Body of pancreas (tissue), 4 donors: ENCODE measurements at regions not wholly inside any gene's neighbourhood (a gene's known extent, or its start where the extent isn't known, plus 50 kb on each side); places are given as distances from the start of the nearest gene placed in this dataset.
"Not testable (repeated sequence)": the region's sequence is repeated elsewhere in the genome, so short reads cannot be mapped to it uniquely, and the experiment has no call there.

ENCODE experiments used
- CTCF ChIP-seq, 7 experiments: fragments of 450-650 bp in 4 of 7; fragments of 200-600 bp in 3 of 7; sonication (generic) in 3 of 7; IDR thresholded peaks; one replicate each; pipeline ENCODE4 v1.5.1; 2016 to 2019; ENCODE audit warnings: antibody characterized with exemption in 7 of 7
- POLR2A ChIP-seq, 3 donors: fragments of 450-650 bp; IDR thresholded peaks; one replicate each; pipeline ENCODE4 v1.6.1; 2016; ENCODE audit warnings: antibody characterized with exemption in 3 of 3, mild to moderate bottlenecking in 2 of 3

GRCh38 chrX:37096422-37097124 is 88.4 kb downstream of the FAM47C start:
- not testable (repeated sequence) for TF ChIP-seq CTCF, POLR2A (IDR thresholded peaks at IDR 0.05)
